ENCODE measurements at regions not wholly inside any gene's neighbourhood (a gene's known extent, or its start where the extent isn't known, plus 50 kb on each side); places are given as distances from the start of the nearest gene placed in this dataset.

DNA sequence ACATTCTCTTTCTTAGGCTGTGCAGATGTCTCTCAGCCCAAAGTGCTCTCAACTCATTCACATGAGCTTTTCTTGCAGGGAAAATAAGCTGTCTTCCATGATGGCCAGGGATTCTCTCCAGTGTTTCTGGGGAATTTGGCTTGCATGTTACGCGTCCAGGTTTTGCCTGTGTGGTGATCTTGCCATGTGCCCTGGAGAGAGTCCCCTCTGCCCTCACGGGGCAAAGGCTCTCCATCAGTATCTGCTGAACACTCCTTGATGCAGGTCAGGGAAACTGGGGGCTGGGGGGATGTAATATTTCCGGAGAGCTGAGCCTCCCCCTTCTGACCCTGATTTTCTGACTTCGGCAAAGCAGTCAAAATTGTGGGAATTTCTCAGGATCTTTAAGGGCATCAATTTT is 87.6 kb downstream of the ACKR3 start:
- TF ChIP-seq, protein P1, sequence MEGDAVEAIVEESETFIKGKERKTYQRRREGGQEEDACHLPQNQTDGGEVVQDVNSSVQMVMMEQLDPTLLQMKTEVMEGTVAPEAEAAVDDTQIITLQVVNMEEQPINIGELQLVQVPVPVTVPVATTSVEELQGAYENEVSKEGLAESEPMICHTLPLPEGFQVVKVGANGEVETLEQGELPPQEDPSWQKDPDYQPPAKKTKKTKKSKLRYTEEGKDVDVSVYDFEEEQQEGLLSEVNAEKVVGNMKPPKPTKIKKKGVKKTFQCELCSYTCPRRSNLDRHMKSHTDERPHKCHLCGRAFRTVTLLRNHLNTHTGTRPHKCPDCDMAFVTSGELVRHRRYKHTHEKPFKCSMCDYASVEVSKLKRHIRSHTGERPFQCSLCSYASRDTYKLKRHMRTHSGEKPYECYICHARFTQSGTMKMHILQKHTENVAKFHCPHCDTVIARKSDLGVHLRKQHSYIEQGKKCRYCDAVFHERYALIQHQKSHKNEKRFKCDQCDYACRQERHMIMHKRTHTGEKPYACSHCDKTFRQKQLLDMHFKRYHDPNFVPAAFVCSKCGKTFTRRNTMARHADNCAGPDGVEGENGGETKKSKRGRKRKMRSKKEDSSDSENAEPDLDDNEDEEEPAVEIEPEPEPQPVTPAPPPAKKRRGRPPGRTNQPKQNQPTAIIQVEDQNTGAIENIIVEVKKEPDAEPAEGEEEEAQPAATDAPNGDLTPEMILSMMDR (IDR thresholded peaks at IDR 0.05), result no peak
- no peak for TF ChIP-seq POLR2AphosphoS5 (IDR thresholded peaks at IDR 0.05)
